H9 (cell line): ENCODE measurements at regions not wholly inside any gene's neighbourhood (a gene's known extent, or its start where the extent isn't known, plus 50 kb on each side); places are given as distances from the start of the nearest gene placed in this dataset.

Experiments used
- DNase-seq: peaks from one replicate; pipeline ENCODE4 v3.0.0-alpha.2; 2017
- H2AFZ ChIP-seq: one replicate; pipeline ENCODE4 v1.6.1; 2013; ENCODE audit warnings: mild to moderate bottlenecking, low read length, control low read depth, moderate library complexity
- H2AK5ac ChIP-seq: 2 replicates; pipeline ENCODE4 v1.6.1; 2013; ENCODE audit warnings: low read length, control low read depth, mixed read lengths; ENCODE audit not compliant: insufficient read length
- H2BK120ac ChIP-seq: one replicate; pipeline ENCODE4 v1.6.1; 2013; ENCODE audit warnings: low read depth, mild to moderate bottlenecking, low read length, control low read depth, inconsistent platforms; ENCODE audit not compliant: poor library complexity, severe bottlenecking
- H2BK12ac ChIP-seq: 2 replicates; pipeline ENCODE4 v1.6.1; 2013; ENCODE audit warnings: low read length, control low read depth, mixed read lengths, low read depth; ENCODE audit not compliant: insufficient read length
- H2BK15ac ChIP-seq: 2 replicates; pipeline ENCODE4 v1.6.1; 2013; ENCODE audit warnings: low read depth, low read length, control low read depth
- H2BK20ac ChIP-seq: one replicate; pipeline ENCODE4 v1.6.1; 2013; ENCODE audit warnings: low read depth, mild to moderate bottlenecking, low read length, control low read depth, inconsistent platforms; ENCODE audit not compliant: poor library complexity, severe bottlenecking
- H2BK5ac ChIP-seq: 2 replicates; pipeline ENCODE4 v1.6.1; 2013; ENCODE audit warnings: low read length, control low read depth, mixed read lengths; ENCODE audit not compliant: insufficient read length
- H3K14ac ChIP-seq: 2 replicates; pipeline ENCODE4 v1.6.1; 2013; ENCODE audit warnings: low read length, control low read depth; ENCODE audit not compliant: insufficient read depth
- H3K18ac ChIP-seq: 2 replicates; pipeline ENCODE4 v1.6.1; 2013; ENCODE audit warnings: low read depth, mild to moderate bottlenecking, mixed read lengths, low read length, control low read depth; ENCODE audit not compliant: insufficient read length
- H3K23ac ChIP-seq: 2 replicates; pipeline ENCODE4 v1.6.1; 2013; ENCODE audit warnings: low read length, control low read depth, mixed read lengths, low read depth; ENCODE audit not compliant: insufficient read length
- H3K23me2 ChIP-seq: 2 replicates; pipeline ENCODE4 v1.6.1; 2013; ENCODE audit warnings: low read depth, mild to moderate bottlenecking, mixed read lengths, low read length, control low read depth; ENCODE audit not compliant: insufficient read length, poor library complexity, severe bottlenecking
- H3K27ac ChIP-seq: 2 replicates; pipeline ENCODE4 v1.5.1; 2013; ENCODE audit warnings: low read length, control low read depth, mixed read lengths, low read depth; ENCODE audit not compliant: insufficient read length
- H3K27me3 ChIP-seq: 2 replicates; pipeline ENCODE4 v1.6.1; 2013; ENCODE audit warnings: low read length, control low read depth, inconsistent platforms; ENCODE audit not compliant: insufficient read depth
- H3K4ac ChIP-seq: 2 replicates; pipeline ENCODE4 v1.6.1; 2013; ENCODE audit warnings: low read depth, mild to moderate bottlenecking, control low read depth, inconsistent platforms, low read length, moderate library complexity
- H3K4me1 ChIP-seq: 2 replicates; pipeline ENCODE4 v1.6.1; 2013; ENCODE audit warnings: low read length, control low read depth, inconsistent platforms; ENCODE audit not compliant: insufficient read depth
- H3K4me2 ChIP-seq: 2 replicates; pipeline ENCODE4 v1.6.1; 2013; ENCODE audit warnings: low read length, control low read depth, mixed read lengths; ENCODE audit not compliant: insufficient read length, insufficient read depth
- H3K56ac ChIP-seq: 2 replicates; pipeline ENCODE4 v1.6.1; 2013; ENCODE audit warnings: low read depth, mild to moderate bottlenecking, mixed read lengths, low read length, control low read depth; ENCODE audit not compliant: insufficient read length
- H3K79me1 ChIP-seq: 2 replicates; pipeline ENCODE4 v1.6.1; 2013; ENCODE audit warnings: low read depth, mild to moderate bottlenecking, moderate library complexity, low read length, control low read depth, inconsistent platforms; ENCODE audit not compliant: insufficient read depth, poor library complexity, severe bottlenecking
- H3K79me2 ChIP-seq: 2 replicates; pipeline ENCODE4 v1.6.1; 2013; ENCODE audit warnings: low read length, control low read depth, inconsistent platforms; ENCODE audit not compliant: insufficient read depth
- H3K9ac ChIP-seq: 2 replicates; pipeline ENCODE4 v1.6.1; 2013; ENCODE audit warnings: low read length, control low read depth, mixed read lengths; ENCODE audit not compliant: insufficient read length; ENCODE audit errors: extremely low read depth
- H3K9me3 ChIP-seq: one replicate; pipeline ENCODE4 v1.6.1; 2013; ENCODE audit warnings: low read depth, low read length, inconsistent platforms; ENCODE audit not compliant: control insufficient read depth
- H3T11ph ChIP-seq: one replicate; pipeline ENCODE4 v1.6.1; 2013; ENCODE audit warnings: mild to moderate bottlenecking, low read length, control low read depth, inconsistent platforms
- H4K20me1 ChIP-seq: one replicate; pipeline ENCODE4 v1.6.1; 2013; ENCODE audit not compliant: control insufficient read depth, insufficient read length, insufficient read depth
- H4K5ac ChIP-seq: 2 replicates; pipeline ENCODE4 v1.6.1; 2013; ENCODE audit warnings: low read depth, mild to moderate bottlenecking, mixed read lengths, low read length, control low read depth; ENCODE audit not compliant: insufficient read length
- H4K8ac ChIP-seq: replicated peaks from 2 replicates; pipeline ENCODE4 v1.6.1; 2013; ENCODE audit warnings: low read length, control low read depth, mixed read lengths, low read depth; ENCODE audit not compliant: insufficient read length
- H4K91ac ChIP-seq: 2 replicates; pipeline ENCODE4 v1.6.1; 2013; ENCODE audit warnings: low read depth, mild to moderate bottlenecking, moderate library complexity, mixed read lengths, low read length, control low read depth; ENCODE audit not compliant: insufficient read length
- H3K27ac Mint-ChIP-seq, 3 experiments: 2 replicates in 2 of 3; 3 replicates in 1 of 3; pipeline ENCODE4 v1.8.0; 2020 to 2021; ENCODE audit warnings: mixed read lengths in 3 of 3, mild to moderate bottlenecking in 1 of 3, moderate library complexity in 1 of 3
- H3K27me3 Mint-ChIP-seq: 2 replicates; pipeline ENCODE4 v1.8.0; 2021; ENCODE audit warnings: low read depth, mild to moderate bottlenecking, moderate library complexity, mixed read lengths
- H3K36me3 Mint-ChIP-seq, 3 experiments: 2 replicates in 2 of 3; 3 replicates in 1 of 3; pipeline ENCODE4 v1.8.0; 2020 to 2021; ENCODE audit warnings: low read depth in 3 of 3, mixed read lengths in 3 of 3; ENCODE audit not compliant: insufficient read depth in 1 of 3
- H3K4me1 Mint-ChIP-seq, 2 experiments: 2 replicates each; pipeline ENCODE4 v1.8.0; 2020; ENCODE audit warnings: mixed read lengths in 2 of 2
- H3K4me3 Mint-ChIP-seq, 2 experiments: 2 replicates in 1 of 2; 3 replicates in 1 of 2; pipeline ENCODE4 v1.8.0; 2020 to 2021; ENCODE audit warnings: mild to moderate bottlenecking in 2 of 2, mixed read lengths in 2 of 2, moderate library complexity in 1 of 2
- H3K9me3 Mint-ChIP-seq, 2 experiments: 2 replicates in 1 of 2; 3 replicates in 1 of 2; pipeline ENCODE4 v1.8.0; 2020; ENCODE audit warnings: mild to moderate bottlenecking in 2 of 2, mixed read lengths in 2 of 2, moderate library complexity in 1 of 2
- WGBS: extraction: QIAGEN DNeasy Blood & Tissue Kit; methylation state at CpG from one replicate; pipeline ENCODE4 v1.1.7; 2013; ENCODE audit warnings: missing lambda C conversion rate, low lambda C conversion rate, mixed read lengths; ENCODE audit not compliant: insufficient read length; ENCODE audit errors: extremely low coverage; 5-methylcytosine and 5-hydroxymethylcytosine counted together
- TF ChIP-seq, protein P1 (sequence below): fragments of 200-600 bp; sonication (generic); conservative IDR thresholded peaks from 3 replicates; pipeline ENCODE4 v1.8.0; 2021; ENCODE audit warnings: antibody characterized with exemption, mild to moderate bottlenecking

DNA sequence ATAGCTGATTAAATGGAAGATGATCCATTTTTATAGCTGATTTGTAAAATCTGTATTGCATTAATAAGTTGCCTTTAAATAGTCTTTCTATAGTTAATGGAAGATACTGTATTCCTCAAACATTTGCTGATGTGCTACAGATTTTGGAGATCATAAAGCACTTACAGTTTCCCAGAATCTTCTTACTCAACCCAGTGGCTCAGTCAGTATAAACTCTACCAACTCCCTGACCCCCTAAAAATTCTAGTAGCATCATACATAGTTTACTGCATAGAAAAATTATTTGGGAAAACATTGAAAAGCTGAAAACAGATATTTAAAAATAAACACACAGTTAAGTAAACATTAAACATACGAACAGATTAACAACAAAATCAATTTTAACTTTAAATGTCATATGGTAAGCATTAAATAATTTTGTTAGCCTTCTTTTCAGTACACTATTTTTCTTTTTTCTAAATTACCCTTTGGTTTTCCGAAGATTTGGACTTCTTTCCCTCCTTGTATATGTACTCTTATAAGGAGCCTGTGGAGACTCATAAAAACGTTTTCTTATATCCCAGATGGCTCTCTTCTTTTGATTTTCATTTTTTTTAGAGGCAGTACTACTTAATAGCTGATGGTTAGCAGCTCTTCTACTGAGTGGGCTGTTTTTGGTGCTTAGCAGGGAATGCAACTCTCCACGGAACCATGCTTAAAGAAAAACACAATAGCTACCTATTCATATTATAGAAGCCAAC, 62.7 kb upstream of the BMP5 start:
- Histone ChIP-seq H3K14ac (no peak overlapping the region), H2BK120ac (no peak overlapping the region), H4K91ac (no peak overlapping the region), H3K18ac (no peak overlapping the region), H3K23ac (no peak overlapping the region), H4K8ac (no peak overlapping the region), H3K9me3 (no peaks in the 10 kb centered on the region), H4K5ac (no peak overlapping the region), H3K27ac (no peak overlapping the region), H2BK5ac (no peak overlapping the region), H2BK12ac (no peak overlapping the region), H3K9ac (no peak overlapping the region), H3K4me2 (no peak overlapping the region), H3T11ph (no peak overlapping the region), H3K56ac (no peak overlapping the region), H3K79me1 (no peaks in the 10 kb centered on the region), H3K79me2 (no peaks in the 10 kb centered on the region), H4K20me1 (no peaks in the 10 kb centered on the region), H2AK5ac (no peak overlapping the region), H3K27me3 (no peaks in the 10 kb centered on the region), H2AFZ (no peak overlapping the region), H3K4me1 (no peaks in the 10 kb centered on the region), H2BK20ac (no peak overlapping the region), H3K4ac (no peak overlapping the region), H2BK15ac (no peak overlapping the region), H3K23me2 (no peaks in the 10 kb centered on the region)
- H3K27me3 Mint-ChIP-seq = no peaks in the 10 kb centered on the region; the same call in none of the 2 replicates
- TF ChIP-seq, protein P1, sequence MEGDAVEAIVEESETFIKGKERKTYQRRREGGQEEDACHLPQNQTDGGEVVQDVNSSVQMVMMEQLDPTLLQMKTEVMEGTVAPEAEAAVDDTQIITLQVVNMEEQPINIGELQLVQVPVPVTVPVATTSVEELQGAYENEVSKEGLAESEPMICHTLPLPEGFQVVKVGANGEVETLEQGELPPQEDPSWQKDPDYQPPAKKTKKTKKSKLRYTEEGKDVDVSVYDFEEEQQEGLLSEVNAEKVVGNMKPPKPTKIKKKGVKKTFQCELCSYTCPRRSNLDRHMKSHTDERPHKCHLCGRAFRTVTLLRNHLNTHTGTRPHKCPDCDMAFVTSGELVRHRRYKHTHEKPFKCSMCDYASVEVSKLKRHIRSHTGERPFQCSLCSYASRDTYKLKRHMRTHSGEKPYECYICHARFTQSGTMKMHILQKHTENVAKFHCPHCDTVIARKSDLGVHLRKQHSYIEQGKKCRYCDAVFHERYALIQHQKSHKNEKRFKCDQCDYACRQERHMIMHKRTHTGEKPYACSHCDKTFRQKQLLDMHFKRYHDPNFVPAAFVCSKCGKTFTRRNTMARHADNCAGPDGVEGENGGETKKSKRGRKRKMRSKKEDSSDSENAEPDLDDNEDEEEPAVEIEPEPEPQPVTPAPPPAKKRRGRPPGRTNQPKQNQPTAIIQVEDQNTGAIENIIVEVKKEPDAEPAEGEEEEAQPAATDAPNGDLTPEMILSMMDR = no peak
- DNase-seq = no peak
- no CpG with 5 or more reads among the region's 4 CpGs for WGBS
- H3K4me3 Mint-ChIP-seq = no peak overlapping the region
- H3K27ac Mint-ChIP-seq = no peak overlapping the region
- no peaks in the 10 kb centered on the region for H3K4me1 Mint-ChIP-seq
- H3K36me3 Mint-ChIP-seq = no peaks in the 10 kb centered on the region; a peak in 1 of 7 replicates
- no peaks in the 10 kb centered on the region for H3K9me3 Mint-ChIP-seq
